GM23338 (cell line): ENCODE measurements at regions not wholly inside any gene's neighbourhood (a gene's known extent, or its start where the extent isn't known, plus 50 kb on each side); places are given as distances from the start of the nearest gene placed in this dataset.

Experiments used
- ATAC-seq: fragments of 200-7000 bp; cut with Tn5 transposase; 3 replicates; pipeline ENCODE4 v1.9.1; 2020
- DNase-seq: peaks from one replicate; pipeline ENCODE4 v3.0.0-alpha.2; 2015; ENCODE audit warnings: low spot score
- H2AFZ ChIP-seq: fragments of 200-600 bp; sonication (generic); 2 replicates; pipeline ENCODE4 v1.8.0; 2016; ENCODE audit warnings: antibody characterized with exemption, mild to moderate bottlenecking, moderate library complexity
- H3F3A ChIP-seq: fragments of 200-600 bp; sonication (generic); replicated peaks from 2 replicates; pipeline ENCODE4 v1.8.0; 2017; ENCODE audit warnings: antibody characterized with exemption, mixed run types, low read depth
- H3K27ac ChIP-seq: fragments of 200-600 bp; sonication (generic); 2 replicates; pipeline ENCODE4 v1.6.1; 2016; ENCODE audit warnings: low read depth
- H3K27me3 ChIP-seq: fragments of 200-600 bp; sonication (generic); 2 replicates; pipeline ENCODE4 v1.8.0; 2016; ENCODE audit warnings: mild to moderate bottlenecking, mixed run types, moderate library complexity; ENCODE audit not compliant: insufficient read depth
- H3K36me3 ChIP-seq: fragments of 200-600 bp; sonication (generic); 2 replicates; pipeline ENCODE4 v1.8.0; 2016; ENCODE audit warnings: mild to moderate bottlenecking; ENCODE audit not compliant: insufficient read depth
- H3K4me1 ChIP-seq: fragments of 200-600 bp; sonication (generic); 2 replicates; pipeline ENCODE4 v1.8.0; 2016; ENCODE audit warnings: mild to moderate bottlenecking, moderate library complexity; ENCODE audit not compliant: insufficient read depth
- H3K4me2 ChIP-seq: fragments of 200-600 bp; sonication (generic); 2 replicates; pipeline ENCODE4 v1.7.1; 2017; ENCODE audit warnings: mixed run types
- H3K4me3 ChIP-seq: fragments of 200-600 bp; sonication (generic); 2 replicates; pipeline ENCODE4 v1.6.1; 2016; ENCODE audit warnings: mixed run types
- H3K79me2 ChIP-seq: fragments of 200-600 bp; sonication (generic); replicated peaks from 2 replicates; pipeline ENCODE4 v1.8.0; 2017; ENCODE audit warnings: mild to moderate bottlenecking; ENCODE audit not compliant: insufficient read depth
- H3K9me2 ChIP-seq: fragments of 200-600 bp; sonication (generic); 2 replicates; pipeline ENCODE4 v1.8.0; 2017; ENCODE audit not compliant: insufficient read depth
- H4K20me1 ChIP-seq: fragments of 200-600 bp; sonication (generic); replicated peaks from 2 replicates; pipeline ENCODE4 v1.8.0; 2017; ENCODE audit warnings: mild to moderate bottlenecking; ENCODE audit not compliant: insufficient read depth
- H3K27ac Mint-ChIP-seq: 2 replicates; pipeline ENCODE4 v1.8.0; 2020; ENCODE audit warnings: inconsistent platforms, mild to moderate bottlenecking, moderate library complexity, mixed read lengths
- H3K27me3 Mint-ChIP-seq: 3 replicates; pipeline ENCODE4 v1.8.0; 2022; ENCODE audit warnings: low read depth, mild to moderate bottlenecking, moderate library complexity, mixed read lengths, inconsistent platforms; ENCODE audit not compliant: insufficient read depth, poor library complexity
- H3K36me3 Mint-ChIP-seq: 3 replicates; pipeline ENCODE4 v1.8.0; 2021; ENCODE audit warnings: low read depth, mild to moderate bottlenecking, inconsistent platforms, moderate library complexity, mixed read lengths
- H3K4me1 Mint-ChIP-seq: 3 replicates; pipeline ENCODE4 v1.8.0; 2020; ENCODE audit warnings: mild to moderate bottlenecking, inconsistent platforms, mixed read lengths
- H3K4me3 Mint-ChIP-seq: 3 replicates; pipeline ENCODE4 v1.8.0; 2021; ENCODE audit warnings: moderate library complexity, mild to moderate bottlenecking, inconsistent platforms, mixed read lengths
- H3K9me3 Mint-ChIP-seq: 3 replicates; pipeline ENCODE4 v1.8.0; 2020; ENCODE audit warnings: moderate library complexity, mild to moderate bottlenecking, inconsistent platforms, mixed read lengths
- CREB1 ChIP-seq: fragments of 250-450 bp; sonication (Bioruptor Pico); IDR thresholded peaks from 2 replicates; pipeline ENCODE4 v1.5.0; 2020; ENCODE audit warnings: low read depth, mild to moderate bottlenecking, moderate library complexity
- ETS1 ChIP-seq: IDR thresholded peaks from 2 replicates; pipeline ENCODE4 v1.6.1; 2016; ENCODE audit warnings: antibody characterized with exemption
- EZH2 ChIP-seq: fragments of 200-600 bp; sonication (generic); IDR thresholded peaks from one replicate; pipeline ENCODE4 v1.8.0; 2017; ENCODE audit warnings: antibody characterized with exemption, mild to moderate bottlenecking, low read depth; ENCODE audit not compliant: unreplicated experiment
- EZH2phosphoT487 ChIP-seq: fragments of 200-600 bp; sonication (generic); IDR thresholded peaks from one replicate; pipeline ENCODE4 v1.8.1; 2018; ENCODE audit warnings: antibody characterized with exemption; ENCODE audit not compliant: unreplicated experiment
- JUNB ChIP-seq: IDR thresholded peaks from one replicate; pipeline ENCODE4 v1.6.1; 2016; ENCODE audit warnings: antibody characterized with exemption; ENCODE audit not compliant: unreplicated experiment
- NANOG ChIP-seq: IDR thresholded peaks from 2 replicates; pipeline ENCODE4 v1.6.1; 2016; ENCODE audit warnings: antibody characterized with exemption, borderline replicate concordance
- POLR2AphosphoS5 ChIP-seq: IDR thresholded peaks from 2 replicates; pipeline ENCODE4 v1.6.1; 2016; ENCODE audit warnings: antibody characterized with exemption, low read depth
- REST ChIP-seq: IDR thresholded peaks from one replicate; pipeline ENCODE4 v1.6.1; 2018; ENCODE audit warnings: antibody characterized with exemption; ENCODE audit not compliant: unreplicated experiment
- STAT1 ChIP-seq: IDR thresholded peaks from one replicate; pipeline ENCODE4 v1.6.1; 2016; ENCODE audit warnings: antibody characterized with exemption; ENCODE audit not compliant: unreplicated experiment
- ZNF114 ChIP-seq: fragments of 250-450 bp; sonication (Bioruptor Pico); IDR thresholded peaks from 2 replicates; pipeline ENCODE4 v1.5.0; 2020; ENCODE audit warnings: mild to moderate bottlenecking, moderate library complexity
- ZNF331 ChIP-seq: fragments of 250-450 bp; sonication (Bioruptor Pico); IDR thresholded peaks from 2 replicates; pipeline ENCODE4 v1.5.0; 2020; ENCODE audit warnings: low read depth, mild to moderate bottlenecking, moderate library complexity
- TF ChIP-seq, protein P1 (sequence below): fragments of 250-450 bp; sonication (Bioruptor Pico); IDR thresholded peaks from 2 replicates; pipeline ENCODE4 v1.5.0; 2020; ENCODE audit warnings: mild to moderate bottlenecking, moderate library complexity
- TF ChIP-seq, protein P2 (sequence below), 2 experiments: fragments of 200-600 bp in 1 of 2; sonication (generic) in 1 of 2; conservative IDR thresholded peaks; 2 replicates each; pipeline versions ENCODE4 v1.5.1 to v1.6.1; 2016 to 2017; ENCODE audit warnings: antibody characterized with exemption in 2 of 2, low read depth in 2 of 2, mild to moderate bottlenecking in 2 of 2, moderate library complexity in 1 of 2

- no peak for DNase-seq
- H3K27ac Mint-ChIP-seq: no peak overlapping the region
- H3K79me2 ChIP-seq: no peaks in the 10 kb centered on the region
Measured at GRCh38 chr21:7916329-7917303, 2604.8 kb upstream of the TPTE start.

More at GRCh38 chr21:7916329-7917303, 2604.8 kb upstream of the TPTE start:
- Histone ChIP-seq H4K20me1 (no peaks in the 10 kb centered on the region), H3K27ac (no peak overlapping the region), H3K36me3 (peaks cover 34% of the 10 kb centered on the region), H3K4me3 (peak overlapping the region; percentile 8; the same call in 1 of the 2 replicates), H3K4me2 (no peak overlapping the region), H3K9me2 (no peaks in the 10 kb centered on the region), H3F3A (no peaks in the 10 kb centered on the region), H3K27me3 (no peaks in the 10 kb centered on the region), H2AFZ (no peak overlapping the region), H3K4me1 (no peaks in the 10 kb centered on the region)
- H3K9me3 Mint-ChIP-seq: no peaks in the 10 kb centered on the region
- peaks cover 29% of the 10 kb centered on the region for H3K27me3 Mint-ChIP-seq
- no peaks in the 10 kb centered on the region for H3K36me3 Mint-ChIP-seq
- H3K4me3 Mint-ChIP-seq: no peak overlapping the region
- no peak for ATAC-seq
- TF ChIP-seq ETS1: no peak
- no peak for TF ChIP-seq JUNB
- no peak for TF ChIP-seq EZH2
- no peak for TF ChIP-seq NANOG
- TF ChIP-seq ZNF114 (CRISPR knock-in tag): no peak
- TF ChIP-seq REST: no peak
- TF ChIP-seq CREB1 (CRISPR knock-in tag): no peak
- no peak for TF ChIP-seq ZNF331 (CRISPR knock-in tag)
- TF ChIP-seq EZH2phosphoT487: no peak
- TF ChIP-seq, protein P1, sequence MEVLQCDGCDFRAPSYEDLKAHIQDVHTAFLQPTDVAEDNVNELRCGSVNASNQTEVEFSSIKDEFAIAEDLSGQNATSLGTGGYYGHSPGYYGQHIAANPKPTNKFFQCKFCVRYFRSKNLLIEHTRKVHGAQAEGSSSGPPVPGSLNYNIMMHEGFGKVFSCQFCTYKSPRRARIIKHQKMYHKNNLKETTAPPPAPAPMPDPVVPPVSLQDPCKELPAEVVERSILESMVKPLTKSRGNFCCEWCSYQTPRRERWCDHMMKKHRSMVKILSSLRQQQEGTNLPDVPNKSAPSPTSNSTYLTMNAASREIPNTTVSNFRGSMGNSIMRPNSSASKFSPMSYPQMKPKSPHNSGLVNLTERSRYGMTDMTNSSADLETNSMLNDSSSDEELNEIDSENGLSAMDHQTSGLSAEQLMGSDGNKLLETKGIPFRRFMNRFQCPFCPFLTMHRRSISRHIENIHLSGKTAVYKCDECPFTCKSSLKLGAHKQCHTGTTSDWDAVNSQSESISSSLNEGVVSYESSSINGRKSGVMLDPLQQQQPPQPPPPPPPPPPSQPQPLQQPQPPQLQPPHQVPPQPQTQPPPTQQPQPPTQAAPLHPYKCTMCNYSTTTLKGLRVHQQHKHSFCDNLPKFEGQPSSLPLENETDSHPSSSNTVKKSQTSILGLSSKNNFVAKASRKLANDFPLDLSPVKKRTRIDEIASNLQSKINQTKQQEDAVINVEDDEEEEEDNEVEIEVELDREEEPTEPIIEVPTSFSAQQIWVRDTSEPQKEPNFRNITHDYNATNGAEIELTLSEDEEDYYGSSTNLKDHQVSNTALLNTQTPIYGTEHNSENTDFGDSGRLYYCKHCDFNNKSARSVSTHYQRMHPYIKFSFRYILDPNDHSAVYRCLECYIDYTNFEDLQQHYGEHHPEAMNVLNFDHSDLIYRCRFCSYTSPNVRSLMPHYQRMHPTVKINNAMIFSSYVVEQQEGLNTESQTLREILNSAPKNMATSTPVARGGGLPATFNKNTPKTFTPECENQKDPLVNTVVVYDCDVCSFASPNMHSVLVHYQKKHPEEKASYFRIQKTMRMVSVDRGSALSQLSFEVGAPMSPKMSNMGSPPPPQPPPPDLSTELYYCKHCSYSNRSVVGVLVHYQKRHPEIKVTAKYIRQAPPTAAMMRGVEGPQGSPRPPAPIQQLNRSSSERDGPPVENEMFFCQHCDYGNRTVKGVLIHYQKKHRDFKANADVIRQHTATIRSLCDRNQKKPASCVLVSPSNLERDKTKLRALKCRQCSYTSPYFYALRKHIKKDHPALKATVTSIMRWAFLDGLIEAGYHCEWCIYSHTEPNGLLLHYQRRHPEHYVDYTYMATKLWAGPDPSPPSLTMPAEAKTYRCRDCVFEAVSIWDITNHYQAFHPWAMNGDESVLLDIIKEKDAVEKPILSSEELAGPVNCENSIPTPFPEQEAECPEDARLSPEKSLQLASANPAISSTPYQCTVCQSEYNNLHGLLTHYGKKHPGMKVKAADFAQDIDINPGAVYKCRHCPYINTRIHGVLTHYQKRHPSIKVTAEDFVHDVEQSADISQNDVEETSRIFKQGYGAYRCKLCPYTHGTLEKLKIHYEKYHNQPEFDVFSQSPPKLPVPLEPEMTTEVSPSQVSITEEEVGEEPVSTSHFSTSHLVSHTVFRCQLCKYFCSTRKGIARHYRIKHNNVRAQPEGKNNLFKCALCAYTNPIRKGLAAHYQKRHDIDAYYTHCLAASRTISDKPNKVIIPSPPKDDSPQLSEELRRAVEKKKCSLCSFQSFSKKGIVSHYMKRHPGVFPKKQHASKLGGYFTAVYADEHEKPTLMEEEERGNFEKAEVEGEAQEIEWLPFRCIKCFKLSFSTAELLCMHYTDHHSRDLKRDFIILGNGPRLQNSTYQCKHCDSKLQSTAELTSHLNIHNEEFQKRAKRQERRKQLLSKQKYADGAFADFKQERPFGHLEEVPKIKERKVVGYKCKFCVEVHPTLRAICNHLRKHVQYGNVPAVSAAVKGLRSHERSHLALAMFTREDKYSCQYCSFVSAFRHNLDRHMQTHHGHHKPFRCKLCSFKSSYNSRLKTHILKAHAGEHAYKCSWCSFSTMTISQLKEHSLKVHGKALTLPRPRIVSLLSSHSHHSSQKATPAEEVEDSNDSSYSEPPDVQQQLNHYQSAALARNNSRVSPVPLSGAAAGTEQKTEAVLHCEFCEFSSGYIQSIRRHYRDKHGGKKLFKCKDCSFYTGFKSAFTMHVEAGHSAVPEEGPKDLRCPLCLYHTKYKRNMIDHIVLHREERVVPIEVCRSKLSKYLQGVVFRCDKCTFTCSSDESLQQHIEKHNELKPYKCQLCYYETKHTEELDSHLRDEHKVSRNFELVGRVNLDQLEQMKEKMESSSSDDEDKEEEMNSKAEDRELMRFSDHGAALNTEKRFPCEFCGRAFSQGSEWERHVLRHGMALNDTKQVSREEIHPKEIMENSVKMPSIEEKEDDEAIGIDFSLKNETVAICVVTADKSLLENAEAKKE (CRISPR knock-in tag): no peak
- no peak for TF ChIP-seq STAT1
- no peak for TF ChIP-seq POLR2AphosphoS5
- TF ChIP-seq, protein P2, sequence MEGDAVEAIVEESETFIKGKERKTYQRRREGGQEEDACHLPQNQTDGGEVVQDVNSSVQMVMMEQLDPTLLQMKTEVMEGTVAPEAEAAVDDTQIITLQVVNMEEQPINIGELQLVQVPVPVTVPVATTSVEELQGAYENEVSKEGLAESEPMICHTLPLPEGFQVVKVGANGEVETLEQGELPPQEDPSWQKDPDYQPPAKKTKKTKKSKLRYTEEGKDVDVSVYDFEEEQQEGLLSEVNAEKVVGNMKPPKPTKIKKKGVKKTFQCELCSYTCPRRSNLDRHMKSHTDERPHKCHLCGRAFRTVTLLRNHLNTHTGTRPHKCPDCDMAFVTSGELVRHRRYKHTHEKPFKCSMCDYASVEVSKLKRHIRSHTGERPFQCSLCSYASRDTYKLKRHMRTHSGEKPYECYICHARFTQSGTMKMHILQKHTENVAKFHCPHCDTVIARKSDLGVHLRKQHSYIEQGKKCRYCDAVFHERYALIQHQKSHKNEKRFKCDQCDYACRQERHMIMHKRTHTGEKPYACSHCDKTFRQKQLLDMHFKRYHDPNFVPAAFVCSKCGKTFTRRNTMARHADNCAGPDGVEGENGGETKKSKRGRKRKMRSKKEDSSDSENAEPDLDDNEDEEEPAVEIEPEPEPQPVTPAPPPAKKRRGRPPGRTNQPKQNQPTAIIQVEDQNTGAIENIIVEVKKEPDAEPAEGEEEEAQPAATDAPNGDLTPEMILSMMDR (conservative IDR thresholded peaks at IDR 0.05; ENCODE audit: low read depth in 2 of 2): no peak
- no peaks in the 10 kb centered on the region for H3K4me1 Mint-ChIP-seq
